GM18907 (cell line): ENCODE measurements at regions not wholly inside any gene's neighbourhood (a gene's known extent, or its start where the extent isn't known, plus 50 kb on each side); places are given as distances from the start of the nearest gene placed in this dataset.

Source experiments
- ATAC-seq: cut with Tn5 transposase; IDR thresholded peaks from one replicate; pipeline ENCODE4 v1.9.1; 2021; ENCODE audit warnings: mild to moderate bottlenecking, moderate library complexity; ENCODE audit not compliant: unreplicated experiment

GRCh38 chrX:36913551-36913950 is 94.6 kb upstream of the FAM47C start:
- ATAC-seq = no peak

GRCh38 chrX:36916941-36917340 is 91.2 kb upstream of the FAM47C start:
- no peak for ATAC-seq

GRCh38 chrX:36927712-36928111 is 80.5 kb upstream of the FAM47C start:
- ATAC-seq = no peak

- no peak for ATAC-seq
These were observed 77.7 kb upstream of the FAM47C start for GRCh38 chrX:36930491-36930890.

- ATAC-seq = no peak
These were observed 61.0 kb upstream of the FAM47C start for GRCh38 chrX:36947214-36947613.

GRCh38 chrX:36950495-36951253 is 57.5 kb upstream of the FAM47C start:
- no peak for ATAC-seq

- ATAC-seq = no peak
These were observed 50.5 kb upstream of the FAM47C start for GRCh38 chrX:36957425-36958328.
